SK-N-SH treated with all-trans-retinoic acid at 6 μM for 48 hours (cell line): ENCODE measurements at regions not wholly inside any gene's neighbourhood (a gene's known extent, or its start where the extent isn't known, plus 50 kb on each side); places are given as distances from the start of the nearest gene placed in this dataset.
A peak's percentile ranks its signal among the peaks of the same experiment; 100 is the strongest.
"Not testable (repeated sequence)": the region's sequence is repeated elsewhere in the genome, so short reads cannot be mapped to it uniquely, and the experiment has no call there.

ENCODE experiments used
- ATAC-seq: fragments of 200-7000 bp; cut with Tn5 transposase; 3 replicates; pipeline ENCODE4 v1.9.1; 2020; ENCODE audit warnings: mild to moderate bottlenecking, moderate library complexity
- ARNTL ChIP-seq: fragments of 450-650 bp; formaldehyde crosslinking; IDR thresholded peaks from 2 replicates; pipeline ENCODE4 v1.5.0; 2020; ENCODE audit warnings: low read depth, mild to moderate bottlenecking, moderate library complexity, borderline replicate concordance
- BACH2 ChIP-seq: fragments of 250-450 bp; sonication (Bioruptor Pico); IDR thresholded peaks from 2 replicates; pipeline ENCODE4 v1.9.0; 2021; ENCODE audit warnings: mild to moderate bottlenecking, borderline replicate concordance
- CREB5 ChIP-seq: fragments of 250-450 bp; sonication (Bioruptor Pico); IDR thresholded peaks from 2 replicates; pipeline ENCODE4 v1.5.1; 2020; ENCODE audit warnings: low read depth, mild to moderate bottlenecking, moderate library complexity
- CSDC2 ChIP-seq: fragments of 250-450 bp; sonication (Bioruptor Pico); IDR thresholded peaks from 2 replicates; pipeline ENCODE4 v1.5.0; 2020; ENCODE audit warnings: mild to moderate bottlenecking, moderate library complexity
- ESRRG ChIP-seq: fragments of 250-450 bp; sonication (Bioruptor Pico); IDR thresholded peaks from 2 replicates; pipeline ENCODE4 v1.6.1; 2021; ENCODE audit warnings: mild to moderate bottlenecking
- GLIS3 ChIP-seq: fragments of 250-450 bp; sonication (Bioruptor Pico); IDR thresholded peaks from 2 replicates; pipeline ENCODE4 v1.5.0; 2020; ENCODE audit warnings: mild to moderate bottlenecking, moderate library complexity
- ISL1 ChIP-seq: fragments of 250-450 bp; sonication (Bioruptor Pico); IDR thresholded peaks from 2 replicates; pipeline ENCODE4 v2.1.2; 2022; ENCODE audit warnings: mild to moderate bottlenecking, moderate library complexity
- OSR1 ChIP-seq: fragments of 250-450 bp; sonication (Bioruptor Pico); IDR thresholded peaks from 2 replicates; pipeline ENCODE4 v1.8.0; 2022; ENCODE audit warnings: moderate library complexity, mild to moderate bottlenecking, inconsistent platforms
- PPARA ChIP-seq: fragments of 250-450 bp; sonication (Bioruptor Pico); IDR thresholded peaks from 2 replicates; pipeline ENCODE4 v1.5.0; 2020; ENCODE audit warnings: mild to moderate bottlenecking, borderline replicate concordance
- SNAI2 ChIP-seq: fragments of 250-450 bp; sonication (Bioruptor Pico); IDR thresholded peaks from 2 replicates; pipeline ENCODE4 v1.5.0; 2020; ENCODE audit warnings: mild to moderate bottlenecking, moderate library complexity
- TCF4 ChIP-seq: fragments of 250-450 bp; sonication (Bioruptor Pico); IDR thresholded peaks from 2 replicates; pipeline ENCODE4 v1.8.0; 2021; ENCODE audit warnings: mild to moderate bottlenecking, moderate library complexity, borderline replicate concordance
- TSHZ2 ChIP-seq: fragments of 250-450 bp; sonication (Bioruptor Pico); IDR thresholded peaks from 2 replicates; pipeline ENCODE4 v1.5.0; 2020; ENCODE audit warnings: mild to moderate bottlenecking, moderate library complexity
- ZC3H10 ChIP-seq: fragments of 250-450 bp; sonication (Bioruptor Pico); IDR thresholded peaks from 2 replicates; pipeline ENCODE4 v1.5.1; 2021; ENCODE audit warnings: mild to moderate bottlenecking, moderate library complexity
- ZFP3 ChIP-seq: fragments of 250-450 bp; sonication (Bioruptor Pico); IDR thresholded peaks from 2 replicates; pipeline ENCODE4 v1.5.0; 2020; ENCODE audit warnings: mild to moderate bottlenecking, moderate library complexity
- ZFP30 ChIP-seq: fragments of 450-650 bp; formaldehyde crosslinking; IDR thresholded peaks from 2 replicates; pipeline ENCODE4 v1.5.0; 2022; ENCODE audit warnings: mild to moderate bottlenecking, moderate library complexity
- ZNF565 ChIP-seq: fragments of 450-650 bp; formaldehyde crosslinking; conservative IDR thresholded peaks from 2 replicates; pipeline ENCODE4 v1.5.0; 2020; ENCODE audit warnings: low read depth, mild to moderate bottlenecking, moderate library complexity
- ZNF70 ChIP-seq: fragments of 450-650 bp; formaldehyde crosslinking; IDR thresholded peaks from 2 replicates; pipeline ENCODE4 v1.5.0; 2020; ENCODE audit warnings: mild to moderate bottlenecking, moderate library complexity
- ZNF8 ChIP-seq: fragments of 450-650 bp; formaldehyde crosslinking; IDR thresholded peaks from 2 replicates; pipeline ENCODE4 v1.5.0; 2020; ENCODE audit warnings: mild to moderate bottlenecking, moderate library complexity
- TF ChIP-seq, protein P1 (sequence below): fragments of 250-450 bp; sonication (Bioruptor Pico); IDR thresholded peaks from 2 replicates; pipeline ENCODE4 v1.5.1; 2021; ENCODE audit warnings: mild to moderate bottlenecking, moderate library complexity
- TF ChIP-seq, protein P2 (sequence below): fragments of 250-450 bp; sonication (Bioruptor Pico); IDR thresholded peaks from 2 replicates; pipeline ENCODE4 v1.8.0; 2020; ENCODE audit warnings: mild to moderate bottlenecking, moderate library complexity, borderline replicate concordance

DNA sequence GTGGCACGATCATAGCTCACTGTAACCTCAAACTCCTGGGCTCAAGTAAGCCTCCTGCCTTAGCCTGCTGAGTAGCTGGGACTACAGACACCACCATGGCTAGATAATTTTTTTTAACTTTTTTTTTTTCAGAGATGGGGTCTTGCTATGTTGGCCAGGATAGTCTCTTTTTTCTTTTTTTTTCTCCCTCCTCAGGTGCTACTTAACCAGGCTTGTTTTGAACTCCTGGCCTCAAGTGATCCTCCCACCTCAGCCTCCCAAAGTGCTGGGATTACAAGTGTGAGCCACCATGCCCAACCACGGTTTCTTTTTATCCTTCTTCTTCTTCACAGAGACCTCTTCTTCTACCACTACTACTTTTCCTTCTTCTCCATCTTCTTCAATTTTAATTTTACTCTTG is 53.8 kb upstream of the MAP4 start (continued):
- no peak for TF ChIP-seq TSHZ2

GRCh38 chr3:48069339-48069738 is 53.1 kb upstream of the MAP4 start:
- TF ChIP-seq ZNF565 (CRISPR knock-in tag) (no peak), TCF4 (CRISPR knock-in tag) (no peak), ZNF70 (no peak)
- peak; percentile 58 for ATAC-seq

- TF ChIP-seq ZFP3 (CRISPR knock-in tag) (no peak), SNAI2 (no peak), CSDC2 (no peak), TSHZ2 (no peak), ISL1 (CRISPR knock-in tag) (no peak), ZFP30 (no peak), CREB5 (CRISPR knock-in tag) (no peak), BACH2 (CRISPR knock-in tag) (no peak), ARNTL (no peak), GLIS3 (CRISPR knock-in tag) (no peak), ZNF565 (CRISPR knock-in tag) (no peak), TCF4 (CRISPR knock-in tag) (no peak), ZNF70 (no peak)
- TF ChIP-seq, protein P1, sequence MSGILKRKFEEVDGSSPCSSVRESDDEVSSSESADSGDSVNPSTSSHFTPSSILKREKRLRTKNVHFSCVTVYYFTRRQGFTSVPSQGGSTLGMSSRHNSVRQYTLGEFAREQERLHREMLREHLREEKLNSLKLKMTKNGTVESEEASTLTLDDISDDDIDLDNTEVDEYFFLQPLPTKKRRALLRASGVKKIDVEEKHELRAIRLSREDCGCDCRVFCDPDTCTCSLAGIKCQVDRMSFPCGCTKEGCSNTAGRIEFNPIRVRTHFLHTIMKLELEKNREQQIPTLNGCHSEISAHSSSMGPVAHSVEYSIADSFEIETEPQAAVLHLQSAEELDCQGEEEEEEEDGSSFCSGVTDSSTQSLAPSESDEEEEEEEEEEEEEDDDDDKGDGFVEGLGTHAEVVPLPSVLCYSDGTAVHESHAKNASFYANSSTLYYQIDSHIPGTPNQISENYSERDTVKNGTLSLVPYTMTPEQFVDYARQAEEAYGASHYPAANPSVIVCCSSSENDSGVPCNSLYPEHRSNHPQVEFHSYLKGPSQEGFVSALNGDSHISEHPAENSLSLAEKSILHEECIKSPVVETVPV: no peak
- TF ChIP-seq, protein P2, sequence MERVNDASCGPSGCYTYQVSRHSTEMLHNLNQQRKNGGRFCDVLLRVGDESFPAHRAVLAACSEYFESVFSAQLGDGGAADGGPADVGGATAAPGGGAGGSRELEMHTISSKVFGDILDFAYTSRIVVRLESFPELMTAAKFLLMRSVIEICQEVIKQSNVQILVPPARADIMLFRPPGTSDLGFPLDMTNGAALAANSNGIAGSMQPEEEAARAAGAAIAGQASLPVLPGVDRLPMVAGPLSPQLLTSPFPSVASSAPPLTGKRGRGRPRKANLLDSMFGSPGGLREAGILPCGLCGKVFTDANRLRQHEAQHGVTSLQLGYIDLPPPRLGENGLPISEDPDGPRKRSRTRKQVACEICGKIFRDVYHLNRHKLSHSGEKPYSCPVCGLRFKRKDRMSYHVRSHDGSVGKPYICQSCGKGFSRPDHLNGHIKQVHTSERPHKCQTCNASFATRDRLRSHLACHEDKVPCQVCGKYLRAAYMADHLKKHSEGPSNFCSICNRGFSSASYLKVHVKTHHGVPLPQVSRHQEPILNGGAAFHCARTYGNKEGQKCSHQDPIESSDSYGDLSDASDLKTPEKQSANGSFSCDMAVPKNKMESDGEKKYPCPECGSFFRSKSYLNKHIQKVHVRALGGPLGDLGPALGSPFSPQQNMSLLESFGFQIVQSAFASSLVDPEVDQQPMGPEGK (CRISPR knock-in tag): no peak
- peak; percentile 17; the same call in 1 of the 3 replicates for ATAC-seq
These were observed 52.7 kb upstream of the MAP4 start for GRCh38 chr3:48068886-48069285.

- not testable (repeated sequence) for ATAC-seq
These were observed 52.1 kb upstream of the MAP4 start for GRCh38 chr3:48068320-48068719.

GRCh38 chr3:48067271-48067670 is 51.1 kb upstream of the MAP4 start:
- no peak for ATAC-seq
- TF ChIP-seq TCF4 (CRISPR knock-in tag) (no peak), ZNF565 (CRISPR knock-in tag) (no peak), ZC3H10 (CRISPR knock-in tag) (no peak), ZNF8 (CRISPR knock-in tag) (no peak), BACH2 (CRISPR knock-in tag) (no peak), TSHZ2 (no peak), OSR1 (CRISPR knock-in tag) (no peak), ESRRG (CRISPR knock-in tag) (no peak), SNAI2 (no peak), PPARA (CRISPR knock-in tag) (no peak), ZNF70 (no peak), GLIS3 (CRISPR knock-in tag) (no peak)
- TF ChIP-seq, protein P1: no peak
